ENCODE measurements at regions not wholly inside any gene's neighbourhood (a gene's known extent, or its start where the extent isn't known, plus 50 kb on each side); places are given as distances from the start of the nearest gene placed in this dataset.

DNA sequence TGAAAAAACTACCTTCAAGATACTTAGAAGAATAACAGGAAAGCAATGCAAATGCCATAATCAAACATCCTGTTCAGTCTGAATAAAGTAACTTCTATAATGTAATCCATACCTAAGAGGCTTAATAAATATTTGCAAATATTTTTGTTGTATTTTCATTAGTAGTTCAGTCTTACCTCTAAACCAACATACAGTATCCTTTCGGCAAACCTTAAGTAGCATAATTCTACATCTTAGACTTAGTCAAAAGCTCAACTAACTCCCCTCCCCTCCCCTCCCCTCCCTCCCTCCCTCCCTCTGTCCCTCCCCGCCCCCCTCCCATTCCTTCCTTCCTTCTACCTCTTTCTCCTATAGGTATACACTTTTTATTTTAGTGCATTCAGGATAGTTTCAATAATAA lies 1373.2 kb downstream of the SUCLG1 start:
- DNase-seq, result no peak

DNA sequence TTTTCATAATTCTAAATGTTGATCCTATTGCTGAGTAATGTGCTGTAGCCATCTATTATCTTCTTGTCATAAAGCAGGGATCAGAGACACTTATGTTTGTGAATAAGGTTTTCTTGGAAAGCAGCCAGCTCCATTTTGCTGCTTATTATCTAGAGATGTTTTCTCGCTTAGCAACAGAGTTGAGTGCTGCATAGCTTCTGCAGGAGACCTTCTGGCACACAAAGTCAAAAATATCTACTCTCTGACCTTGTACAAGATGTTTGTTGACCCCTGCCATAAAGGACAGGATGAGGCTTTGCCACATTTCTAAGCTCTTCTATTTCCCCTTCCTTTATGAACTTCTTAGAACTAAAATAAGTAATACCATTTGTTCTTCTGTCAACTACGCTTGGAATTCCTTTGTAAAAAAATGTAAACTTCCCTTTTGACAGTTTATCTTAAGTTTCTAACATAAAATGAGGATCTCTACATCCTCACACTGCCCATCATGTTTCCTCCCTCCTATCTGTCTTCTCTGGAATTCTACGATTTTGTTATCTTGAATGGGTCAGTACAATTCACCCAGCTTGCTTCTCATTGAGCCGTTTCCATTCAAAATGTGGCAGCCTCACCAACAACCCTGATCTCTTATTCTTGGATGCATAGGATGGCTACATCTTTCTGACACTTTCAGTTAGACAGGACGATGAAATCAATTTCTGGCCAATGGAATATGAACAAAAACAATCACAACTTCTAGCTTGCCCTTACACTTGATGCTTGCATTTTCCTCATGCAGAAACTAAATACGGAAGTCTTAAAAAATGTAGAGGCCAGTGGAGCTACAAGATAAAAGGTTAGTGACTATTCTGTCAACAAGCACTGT lies 1377.0 kb downstream of the SUCLG1 start:
- DNase-seq, result peak; percentile 67 to 89

DNA sequence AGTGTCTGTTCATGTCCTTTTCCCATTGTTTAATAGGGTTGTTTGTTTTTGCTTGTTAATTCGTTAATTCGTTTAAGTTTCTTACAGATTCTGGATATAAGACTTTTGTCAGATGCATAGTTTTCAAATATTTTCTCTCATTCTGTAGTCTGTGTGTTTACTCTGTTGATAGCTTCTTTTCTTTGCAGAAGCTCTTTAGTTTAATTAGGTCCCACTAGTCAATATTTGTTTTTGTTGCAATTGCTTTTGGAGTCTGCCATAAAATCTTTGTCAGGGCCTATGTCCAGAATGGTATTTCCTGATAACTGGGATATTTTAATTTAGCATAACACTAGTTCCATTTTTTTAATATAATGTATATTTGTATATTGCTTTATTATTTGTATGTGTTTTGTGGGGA lies 1380.1 kb downstream of the SUCLG1 start:
- no peak for DNase-seq

DNA sequence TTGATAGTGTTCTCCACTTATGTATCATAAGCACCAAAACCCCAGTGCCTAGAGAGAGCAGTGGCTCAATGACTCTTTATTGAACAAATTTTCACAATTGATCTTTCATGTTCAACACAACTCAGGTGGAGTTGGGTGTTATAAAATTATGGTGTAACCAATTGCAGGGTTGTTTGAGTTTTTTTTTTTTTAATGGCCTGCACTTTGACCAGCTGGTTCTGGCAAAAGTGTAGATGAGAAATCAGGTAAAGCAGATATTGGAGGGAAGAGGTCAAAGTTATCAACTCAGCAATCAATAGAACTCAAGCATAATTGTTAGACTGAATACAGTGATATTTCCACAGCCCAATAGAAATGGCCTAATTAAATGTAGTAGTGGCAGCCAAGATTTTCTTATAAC lies 1386.3 kb downstream of the SUCLG1 start:
- DNase-seq, result no peak

GRCh38 chr2:83071914-83072313 lies 1387.2 kb downstream of the SUCLG1 start:
- peak in 1 of 2 experiments; percentile 3 for DNase-seq

GRCh38 chr2:83071352-83071751 lies 1387.7 kb downstream of the SUCLG1 start:
- DNase-seq, result no peak

DNA sequence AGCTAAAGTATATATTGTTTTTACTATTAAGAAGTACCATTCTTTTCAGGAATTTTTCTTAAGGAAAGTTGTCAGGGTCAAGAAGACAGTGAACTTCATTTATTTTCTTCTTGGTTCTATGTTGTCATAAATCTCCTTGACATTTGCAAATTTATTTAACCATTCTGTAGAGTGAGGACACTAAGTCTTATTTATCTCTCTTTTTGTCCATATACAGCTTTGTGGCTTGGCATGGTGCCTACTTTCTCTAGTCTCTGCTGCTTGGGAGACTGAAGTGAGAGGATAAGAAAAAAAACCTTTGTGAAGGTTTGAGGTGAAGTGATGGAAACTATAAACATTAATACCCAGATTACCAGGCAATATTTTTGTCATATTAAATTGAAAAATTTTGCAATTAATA lies 1389.4 kb downstream of the SUCLG1 start:
- DNase-seq, result no peak

DNA sequence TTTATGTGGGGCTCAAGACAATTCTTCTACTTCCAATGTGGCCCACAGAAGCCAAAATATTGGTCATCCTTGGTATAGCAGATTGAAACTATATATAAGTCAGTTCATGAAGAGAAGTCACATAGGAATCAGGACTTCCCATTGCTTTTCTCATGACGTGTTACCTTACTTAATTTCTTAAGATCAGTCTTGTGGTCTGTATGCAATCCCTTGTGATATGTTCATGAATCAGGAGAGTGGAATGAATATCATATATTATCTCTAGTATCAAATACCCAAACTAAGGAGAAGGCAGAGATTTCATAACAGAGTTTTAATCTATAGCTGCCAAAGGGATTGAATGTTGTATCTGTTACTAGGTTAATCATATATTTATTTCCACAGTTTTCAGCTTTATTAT lies 1390.4 kb downstream of the SUCLG1 start:
- DNase-seq, result no peak

DNA sequence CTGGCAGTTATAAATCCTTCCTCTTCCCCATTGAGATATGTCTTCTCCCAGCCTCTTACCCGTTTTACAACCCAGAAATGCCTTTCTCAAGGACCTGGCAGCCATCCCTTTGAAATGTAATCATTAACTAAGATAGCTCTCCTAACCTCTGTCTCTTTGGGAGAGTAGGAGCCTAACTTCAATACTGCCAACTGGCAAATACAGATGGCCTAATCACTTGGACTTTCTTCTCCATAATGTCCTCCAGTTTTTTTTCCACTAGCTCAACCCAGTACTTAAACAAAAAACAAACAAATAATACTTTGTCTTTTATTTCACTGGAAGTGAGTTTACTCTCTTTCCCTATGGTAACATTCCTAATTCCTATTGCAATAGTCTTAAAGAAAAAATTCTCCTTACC lies 1391.1 kb downstream of the SUCLG1 start:
- no peak for DNase-seq

GRCh38 chr2:83063933-83064332 lies 1395.1 kb downstream of the SUCLG1 start:
- DNase-seq, result no peak

DNA sequence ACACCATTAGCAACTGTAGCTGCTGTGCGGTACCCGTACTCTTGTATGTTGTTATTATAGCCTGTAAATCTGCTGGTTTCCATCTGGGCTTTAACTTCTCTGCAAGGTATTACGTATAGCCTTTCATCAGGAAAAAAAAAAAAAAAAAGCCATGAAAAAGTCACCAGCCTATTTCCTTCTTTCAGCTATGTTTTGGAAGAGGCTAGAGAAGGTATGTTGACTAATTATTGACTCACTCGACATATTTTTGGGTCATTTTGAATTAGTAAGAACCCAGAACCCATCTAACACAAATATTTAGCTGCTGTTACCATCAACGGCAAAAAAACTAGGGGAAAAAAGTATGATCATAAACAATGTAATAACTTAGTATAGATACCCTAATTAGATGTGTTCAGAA lies 1395.6 kb downstream of the SUCLG1 start:
- DNase-seq, result no peak

- DNase-seq, result no peak
Observed at GRCh38 chr2:83058683-83059082, 1400.4 kb downstream of the SUCLG1 start.

DNA sequence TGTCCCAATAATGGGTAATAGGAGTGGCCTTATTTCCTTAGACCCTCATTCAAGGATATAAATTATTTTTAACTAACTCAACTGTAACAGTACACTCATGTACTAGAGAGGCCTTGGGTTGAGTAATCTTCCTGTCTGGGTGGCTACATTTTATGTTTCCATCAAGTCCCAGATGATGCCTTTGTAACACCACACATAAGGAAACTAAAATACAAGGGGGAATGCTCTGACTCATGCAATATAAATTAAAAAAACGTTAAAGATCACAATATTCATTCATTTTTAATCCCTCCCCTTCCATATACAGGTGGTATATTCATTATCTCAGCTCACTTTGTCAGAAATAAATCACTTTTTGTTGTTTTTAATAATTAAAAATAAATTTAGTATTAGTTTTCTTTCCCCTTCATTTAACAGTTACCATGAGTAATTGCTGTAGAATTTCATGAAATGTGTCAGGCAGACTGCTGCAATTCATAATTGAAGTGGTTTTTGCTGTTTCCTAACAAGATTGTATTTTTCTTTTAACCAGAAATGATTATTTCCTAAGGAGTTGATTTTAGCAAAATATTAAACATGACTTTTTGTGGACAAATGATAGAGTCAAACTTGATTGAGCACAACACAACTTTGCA lies 1403.6 kb downstream of the SUCLG1 start:
- no peak for DNase-seq

GRCh38 chr2:83054751-83055150 lies 1404.3 kb downstream of the SUCLG1 start:
- DNase-seq, result no peak

DNA sequence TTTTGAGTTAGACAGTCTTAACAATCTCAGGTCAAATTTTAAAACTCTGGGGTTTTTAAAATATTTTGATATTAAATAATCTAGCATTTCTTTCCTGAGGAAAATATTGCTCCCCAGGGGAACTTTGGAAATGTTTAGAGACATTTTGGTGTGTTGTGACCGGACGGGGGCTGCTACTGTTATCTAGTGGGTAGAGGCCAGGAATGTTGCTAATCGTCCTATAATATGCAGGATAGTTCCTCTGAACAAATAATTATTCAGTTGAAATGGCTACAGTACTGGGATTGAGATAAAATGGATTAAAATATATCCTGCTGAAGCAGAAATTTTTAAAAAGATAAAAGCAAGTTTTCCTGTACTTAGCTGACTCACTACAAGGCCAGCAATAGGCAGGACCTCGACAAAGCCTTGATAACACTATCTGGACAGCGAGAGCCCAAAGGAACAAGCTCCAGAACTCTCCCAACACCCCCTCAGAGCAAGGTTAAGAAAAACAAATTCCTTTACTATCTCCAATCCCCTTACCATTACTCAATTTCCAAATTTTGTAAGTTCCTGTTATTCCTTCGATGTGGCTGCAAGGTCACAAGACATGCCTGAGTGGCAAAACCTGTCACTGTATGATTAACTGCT lies 1407.4 kb downstream of the SUCLG1 start:
- no peak for DNase-seq

DNA sequence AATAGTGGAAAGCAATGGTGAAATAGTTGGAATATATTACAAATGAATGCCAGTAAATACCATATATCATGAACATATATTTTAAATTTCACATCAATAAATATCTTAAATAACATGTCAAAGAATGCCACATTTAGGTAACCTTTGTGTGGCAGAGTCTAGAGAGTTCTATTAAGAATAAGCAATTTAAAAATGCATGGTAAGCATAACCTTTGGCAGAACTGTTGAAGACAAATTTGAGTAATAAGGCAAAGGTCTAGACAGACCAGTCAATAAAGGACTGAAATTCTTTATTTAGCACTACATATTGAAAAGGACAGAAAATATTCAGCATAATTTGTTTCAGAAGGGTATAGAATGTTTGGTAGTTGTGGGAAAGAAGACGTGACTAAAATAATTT lies 1417.0 kb downstream of the SUCLG1 start:
- DNase-seq, result no peak

DNA sequence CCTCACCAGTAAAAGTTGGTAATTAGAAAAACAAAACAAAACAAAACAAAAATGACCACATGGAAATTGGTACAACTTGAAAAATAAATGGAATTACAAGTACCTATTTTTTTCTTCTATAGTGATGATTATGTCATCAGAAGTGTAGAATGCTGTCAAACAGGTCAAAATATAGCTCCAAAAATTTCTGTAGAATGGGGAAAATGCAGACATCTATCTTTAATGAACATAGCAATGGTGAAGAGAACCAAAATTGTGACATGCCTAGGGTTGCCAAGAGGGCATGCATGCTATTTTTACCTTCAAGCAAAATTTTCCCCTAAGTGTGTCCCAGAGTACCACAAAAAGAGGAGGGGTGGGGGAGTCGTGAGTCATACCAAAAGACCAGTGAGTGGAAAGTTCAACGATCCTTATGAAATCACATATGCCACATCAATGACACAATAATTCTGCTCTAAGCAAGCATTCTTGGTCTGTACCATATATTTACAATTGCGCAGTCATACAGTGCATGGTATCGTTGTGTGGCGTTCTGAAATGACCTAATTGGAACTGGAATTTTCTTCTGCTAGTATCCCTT lies 1436.4 kb downstream of the SUCLG1 start:
- no peak for DNase-seq

DNA sequence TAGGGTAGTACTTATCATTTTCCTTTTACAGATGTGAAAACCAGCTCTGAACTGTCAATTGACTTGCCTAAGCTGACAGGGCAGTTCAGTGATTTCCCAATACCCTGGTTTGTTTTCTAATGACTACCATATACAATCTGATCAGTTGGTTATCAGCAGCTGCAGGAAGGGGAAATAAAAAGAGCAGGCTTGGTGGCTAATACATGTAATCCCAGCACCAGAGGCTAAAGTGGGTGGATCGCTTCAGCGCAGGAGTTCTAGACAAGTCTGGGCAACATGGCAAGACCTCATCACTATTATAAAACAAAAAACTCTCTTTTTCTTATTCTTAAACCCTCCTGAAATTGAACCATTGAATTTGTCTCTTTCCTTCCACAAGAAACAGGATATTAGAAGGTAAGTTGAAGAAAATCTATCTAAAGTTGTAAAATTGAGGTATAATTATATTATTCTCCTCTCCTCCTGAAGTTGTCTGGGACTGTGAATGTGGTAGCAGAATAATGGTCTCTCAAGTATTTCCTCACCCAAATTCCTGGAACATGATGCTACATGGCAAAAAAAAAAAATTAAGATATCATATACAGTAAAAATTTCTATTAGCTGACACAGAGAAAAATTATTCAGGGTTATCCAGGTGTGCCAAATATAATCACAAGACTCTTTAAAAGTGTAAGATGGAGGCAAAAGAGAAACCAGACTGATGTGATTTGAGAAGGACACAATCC lies 1441.6 kb downstream of the SUCLG1 start:
- no peak for DNase-seq

DNA sequence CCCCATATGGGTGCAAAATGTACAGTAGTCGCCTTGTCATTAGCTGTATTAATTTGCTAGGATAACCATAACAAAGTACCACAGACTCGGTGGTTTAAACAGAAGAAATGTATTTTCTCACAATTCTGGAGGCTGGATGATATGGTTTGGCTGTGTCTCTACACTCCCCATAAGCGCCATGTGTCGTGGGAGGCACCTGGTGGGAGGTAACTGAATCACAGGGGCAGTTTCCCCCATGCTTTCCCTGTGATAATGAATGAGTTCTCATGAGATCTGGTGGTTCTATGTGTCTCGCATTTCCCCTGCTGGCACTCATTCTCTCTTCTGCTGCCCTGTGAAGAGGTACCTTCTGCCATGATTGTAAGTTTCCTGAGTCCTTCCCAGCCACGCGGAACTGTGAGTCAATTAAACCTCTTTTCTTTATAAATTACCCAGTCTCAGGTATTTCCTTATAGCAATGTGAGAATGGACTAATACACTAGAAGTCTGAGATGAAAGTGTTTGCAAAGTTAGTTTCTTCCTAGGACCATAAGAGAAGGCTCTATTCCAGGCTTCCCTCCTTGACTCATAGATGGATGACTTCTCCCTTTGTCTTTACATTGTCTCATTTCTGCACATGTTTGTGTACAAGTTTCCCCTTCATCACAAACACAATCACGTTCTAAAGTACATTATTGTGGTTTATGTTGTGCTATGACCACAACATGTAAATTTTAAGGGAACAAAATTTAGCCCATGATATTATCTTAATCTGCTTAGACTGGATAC lies 1442.6 kb downstream of the SUCLG1 start:
- DNase-seq, result peak in 1 of 2 experiments; percentile 4

DNA sequence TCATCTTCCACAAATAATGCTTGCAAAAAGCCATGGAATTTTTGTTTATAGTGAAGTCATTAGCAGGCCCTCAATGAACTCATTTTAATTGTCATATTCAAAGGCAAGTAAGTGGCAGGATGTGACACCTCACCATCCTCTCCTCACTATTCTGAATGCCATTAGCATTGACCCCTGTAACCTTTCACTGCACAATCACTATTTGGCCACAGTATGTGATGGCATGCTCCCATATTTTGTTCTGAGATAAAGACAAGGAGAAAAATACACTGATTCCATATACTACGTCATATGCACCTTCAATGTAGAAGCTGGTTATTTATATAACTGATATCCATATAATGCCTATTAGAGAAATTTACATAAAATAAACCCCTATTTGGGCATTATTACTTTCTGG lies 1443.2 kb downstream of the SUCLG1 start:
- DNase-seq, result no peak

DNA sequence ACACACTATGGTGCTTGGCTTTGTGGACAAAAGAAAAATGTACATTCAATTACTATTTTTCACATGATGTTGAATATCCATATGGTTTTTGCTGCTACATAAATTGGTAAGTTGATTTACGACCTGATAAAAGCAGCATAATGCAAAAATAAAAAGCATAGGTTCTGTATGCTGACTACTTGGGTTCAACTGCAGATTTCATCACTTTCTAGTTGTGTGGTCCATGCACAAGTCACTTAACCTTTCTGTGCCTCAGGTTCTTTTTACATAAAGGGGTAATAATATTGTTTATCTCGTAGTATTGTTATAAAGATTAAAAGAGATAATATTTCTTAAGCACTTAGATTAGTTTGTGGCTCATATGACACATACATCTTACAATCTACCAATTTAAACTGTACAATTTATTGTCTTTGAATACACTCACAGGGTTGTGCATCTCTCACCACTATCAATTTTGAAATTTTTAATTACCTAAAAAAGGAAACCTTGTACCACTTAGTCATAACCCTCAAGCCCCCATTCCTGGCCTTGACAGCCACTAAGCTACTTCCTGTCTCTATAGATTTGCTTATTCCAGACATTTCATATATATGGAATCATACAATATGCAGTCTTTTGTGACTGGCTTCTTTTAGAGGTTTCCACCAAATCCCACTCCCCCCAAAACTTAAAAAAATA lies 1443.9 kb downstream of the SUCLG1 start:
- DNase-seq, result no peak

GRCh38 chr2:83014462-83014861 lies 1444.6 kb downstream of the SUCLG1 start:
- no peak for DNase-seq

All from NCI-H524 (cell line).